ENCODE measurements at regions not wholly inside any gene's neighbourhood (a gene's known extent, or its start where the extent isn't known, plus 50 kb on each side); places are given as distances from the start of the nearest gene placed in this dataset.

DNA sequence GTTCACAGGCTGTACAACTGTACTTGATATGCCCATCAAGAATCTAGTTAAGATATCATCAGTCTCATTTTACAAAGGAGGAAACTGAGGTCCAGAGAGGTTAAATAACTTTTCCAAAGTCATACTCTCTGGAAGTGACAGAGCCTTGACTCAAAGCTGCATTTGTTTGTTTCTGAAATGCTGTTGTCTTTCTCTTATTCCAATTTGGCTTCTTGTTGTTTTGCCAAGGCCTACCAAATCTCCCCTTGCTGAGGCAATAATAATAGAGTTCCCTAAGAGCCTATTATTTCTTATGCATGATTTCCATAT, 79.8 kb upstream of the C12orf71 start:
- DNase-seq (ENCODE audit: extremely low read depth in 1 of 4, low spot score in 3 of 4) (no peak), ATAC-seq (no peak), FAIRE-seq (no peak)
- no peaks in the 10 kb centered on the region for H3K36me3 ChIP-seq (ENCODE audit: control insufficient read depth, insufficient read depth, low read length)
- intact Hi-C loops (cut with micrococcal nuclease), result no loop called here
- TF ChIP-seq, protein P1, sequence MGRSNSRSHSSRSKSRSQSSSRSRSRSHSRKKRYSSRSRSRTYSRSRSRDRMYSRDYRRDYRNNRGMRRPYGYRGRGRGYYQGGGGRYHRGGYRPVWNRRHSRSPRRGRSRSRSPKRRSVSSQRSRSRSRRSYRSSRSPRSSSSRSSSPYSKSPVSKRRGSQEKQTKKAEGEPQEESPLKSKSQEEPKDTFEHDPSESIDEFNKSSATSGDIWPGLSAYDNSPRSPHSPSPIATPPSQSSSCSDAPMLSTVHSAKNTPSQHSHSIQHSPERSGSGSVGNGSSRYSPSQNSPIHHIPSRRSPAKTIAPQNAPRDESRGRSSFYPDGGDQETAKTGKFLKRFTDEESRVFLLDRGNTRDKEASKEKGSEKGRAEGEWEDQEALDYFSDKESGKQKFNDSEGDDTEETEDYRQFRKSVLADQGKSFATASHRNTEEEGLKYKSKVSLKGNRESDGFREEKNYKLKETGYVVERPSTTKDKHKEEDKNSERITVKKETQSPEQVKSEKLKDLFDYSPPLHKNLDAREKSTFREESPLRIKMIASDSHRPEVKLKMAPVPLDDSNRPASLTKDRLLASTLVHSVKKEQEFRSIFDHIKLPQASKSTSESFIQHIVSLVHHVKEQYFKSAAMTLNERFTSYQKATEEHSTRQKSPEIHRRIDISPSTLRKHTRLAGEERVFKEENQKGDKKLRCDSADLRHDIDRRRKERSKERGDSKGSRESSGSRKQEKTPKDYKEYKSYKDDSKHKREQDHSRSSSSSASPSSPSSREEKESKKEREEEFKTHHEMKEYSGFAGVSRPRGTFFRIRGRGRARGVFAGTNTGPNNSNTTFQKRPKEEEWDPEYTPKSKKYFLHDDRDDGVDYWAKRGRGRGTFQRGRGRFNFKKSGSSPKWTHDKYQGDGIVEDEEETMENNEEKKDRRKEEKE (IDR thresholded peaks at IDR 0.05; ENCODE audit: borderline replicate concordance in 1 of 2, control insufficient read depth in 1 of 2, low read depth in 2 of 2, low read length in 1 of 2), result no peak
- TF ChIP-seq POLR2G (IDR thresholded peaks at IDR 0.05; ENCODE audit: low read depth, low read length) (no peak), MTA1 (IDR thresholded peaks at IDR 0.05; ENCODE audit: borderline replicate concordance) (no peak), MTA2 (IDR thresholded peaks at IDR 0.05; ENCODE audit: low read depth) (no peak), ZFP91 (CRISPR knock-in tag; IDR thresholded peaks at IDR 0.05) (no peak), MCM3 (IDR thresholded peaks at IDR 0.05) (no peak)
- H3K27me3 ChIP-seq (ENCODE audit: control insufficient read depth in 2 of 2, insufficient read depth in 2 of 2, low read length in 2 of 2), result no peaks in the 10 kb centered on the region; a peak in 1 of 5 replicates
- no peaks in the 10 kb centered on the region for H3K9me1 ChIP-seq (ENCODE audit: control insufficient read depth, insufficient read depth, low read length)
- no peak overlapping the region for H2AFZ ChIP-seq (ENCODE audit: low read depth, low read length)
- no peak overlapping the region for H3K4me3 ChIP-seq
- H3K4me1 ChIP-seq (replicated peaks in 1 of 2; ENCODE audit: control insufficient read depth in 2 of 2, insufficient read depth in 2 of 2, low read length in 2 of 2), result no peaks in the 10 kb centered on the region
- no peaks in the 10 kb centered on the region for H4K20me1 ChIP-seq (replicated peaks; ENCODE audit: control insufficient read depth, insufficient read depth, low read length)
- ChIA-PET CTCF (ENCODE audit: low intra/inter-chr PET ratio) (no interaction called here), POLR2A (no interaction called here)
- H3K9ac ChIP-seq (ENCODE audit: insufficient read depth in 1 of 2, low read depth in 2 of 2, low read length in 2 of 2), result no peak overlapping the region
- no peaks in the 10 kb centered on the region for H3K9me3 ChIP-seq (replicated peaks; ENCODE audit: control insufficient read depth, insufficient read depth, low read depth, low read length)
- no peaks in the 10 kb centered on the region for H3K79me2 ChIP-seq (ENCODE audit: control insufficient read depth, insufficient read depth, low read length)
- no peak overlapping the region for H3K4me2 ChIP-seq (ENCODE audit: insufficient read depth, low read length)
- in situ Hi-C loops (cut with MboI), result no loop called here
- BruUV-seq (replicated peaks), result no TSS peak
- H3K27ac ChIP-seq (ENCODE audit: extremely low read depth, low read depth, low read length), result no peak overlapping the region
